ENCODE measurements at regions not wholly inside any gene's neighbourhood (a gene's known extent, or its start where the extent isn't known, plus 50 kb on each side); places are given as distances from the start of the nearest gene placed in this dataset.
A peak's percentile ranks its signal among the peaks of the same experiment; 100 is the strongest.

DNA sequence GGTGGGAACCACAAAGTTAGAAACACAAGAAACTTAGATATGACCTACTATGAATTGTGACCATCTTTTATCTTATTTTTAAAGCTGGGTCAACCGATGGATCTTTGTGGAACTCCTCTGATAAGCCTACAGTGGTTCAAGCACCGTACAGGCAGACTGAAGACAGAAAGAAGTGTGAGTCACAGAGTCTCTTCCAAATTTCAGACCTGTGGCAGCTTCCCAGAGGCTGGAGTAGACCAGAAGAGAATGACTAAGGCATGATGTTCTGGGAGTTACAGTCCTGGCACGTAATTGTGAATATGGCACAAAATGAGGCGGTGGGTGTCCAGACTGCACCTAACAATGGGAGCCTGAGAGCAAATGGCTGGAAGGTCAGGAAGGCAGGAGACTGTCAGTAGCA lies 70.0 kb downstream of the LMO4 start:
- peak; percentile 74 for DNase-seq (ENCODE audit: low read depth)
- H3K4me3 ChIP-seq (ENCODE audit: low read depth, low read length): no peak overlapping the region
- TF ChIP-seq, protein P1, sequence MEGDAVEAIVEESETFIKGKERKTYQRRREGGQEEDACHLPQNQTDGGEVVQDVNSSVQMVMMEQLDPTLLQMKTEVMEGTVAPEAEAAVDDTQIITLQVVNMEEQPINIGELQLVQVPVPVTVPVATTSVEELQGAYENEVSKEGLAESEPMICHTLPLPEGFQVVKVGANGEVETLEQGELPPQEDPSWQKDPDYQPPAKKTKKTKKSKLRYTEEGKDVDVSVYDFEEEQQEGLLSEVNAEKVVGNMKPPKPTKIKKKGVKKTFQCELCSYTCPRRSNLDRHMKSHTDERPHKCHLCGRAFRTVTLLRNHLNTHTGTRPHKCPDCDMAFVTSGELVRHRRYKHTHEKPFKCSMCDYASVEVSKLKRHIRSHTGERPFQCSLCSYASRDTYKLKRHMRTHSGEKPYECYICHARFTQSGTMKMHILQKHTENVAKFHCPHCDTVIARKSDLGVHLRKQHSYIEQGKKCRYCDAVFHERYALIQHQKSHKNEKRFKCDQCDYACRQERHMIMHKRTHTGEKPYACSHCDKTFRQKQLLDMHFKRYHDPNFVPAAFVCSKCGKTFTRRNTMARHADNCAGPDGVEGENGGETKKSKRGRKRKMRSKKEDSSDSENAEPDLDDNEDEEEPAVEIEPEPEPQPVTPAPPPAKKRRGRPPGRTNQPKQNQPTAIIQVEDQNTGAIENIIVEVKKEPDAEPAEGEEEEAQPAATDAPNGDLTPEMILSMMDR (IDR thresholded peaks at IDR 0.05; ENCODE audit: insufficient read depth, low read length): no peak

- no peak for DNase-seq (ENCODE audit: low read depth)
- H3K4me3 ChIP-seq (ENCODE audit: low read depth, low read length): no peak overlapping the region
- TF ChIP-seq, protein P1 (IDR thresholded peaks at IDR 0.05; ENCODE audit: insufficient read depth, low read length): no peak
These were observed 70.6 kb downstream of the LMO4 start for GRCh38 chr1:87399264-87399663.

GRCh38 chr1:87399701-87400100 lies 71.0 kb downstream of the LMO4 start:
- H3K4me3 ChIP-seq (ENCODE audit: low read depth, low read length): no peak overlapping the region
- no peak for DNase-seq (ENCODE audit: low read depth)
- TF ChIP-seq, protein P1 (IDR thresholded peaks at IDR 0.05; ENCODE audit: insufficient read depth, low read length): no peak

DNA sequence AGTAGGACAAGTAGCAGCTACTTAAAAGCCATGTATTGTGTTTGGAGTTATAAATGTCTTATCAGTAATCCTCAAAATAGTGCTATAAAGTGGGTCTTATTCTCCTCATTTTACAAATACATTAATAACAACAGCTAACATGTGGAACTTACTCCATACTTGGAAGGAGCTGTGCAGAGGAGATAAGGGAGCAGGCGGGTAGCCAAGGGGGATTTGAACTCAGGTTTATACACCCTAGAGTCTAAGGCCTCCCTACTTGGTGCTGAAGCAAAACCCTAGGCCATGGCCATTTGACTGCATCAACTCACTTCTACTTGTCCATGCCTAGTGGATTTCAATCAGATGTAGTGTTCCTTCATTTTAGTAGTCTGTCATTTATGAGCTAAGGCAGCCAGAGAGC lies 72.1 kb downstream of the LMO4 start:
- TF ChIP-seq, protein P1 (IDR thresholded peaks at IDR 0.05; ENCODE audit: insufficient read depth, low read length): no peak
- H3K4me3 ChIP-seq (ENCODE audit: low read depth, low read length): no peak overlapping the region

GRCh38 chr1:87402241-87403002 lies 73.7 kb downstream of the LMO4 start:
- no peak overlapping the region for H3K4me3 ChIP-seq (ENCODE audit: low read depth, low read length)
- peak; percentile 71 for DNase-seq (ENCODE audit: low read depth)
- TF ChIP-seq, protein P1 (IDR thresholded peaks at IDR 0.05; ENCODE audit: insufficient read depth, low read length): no peak

More for the DNA sequence above, 72.1 kb downstream of the LMO4 start:
- DNase-seq (ENCODE audit: low read depth): no peak

GRCh38 chr1:87403061-87403820 lies 74.6 kb downstream of the LMO4 start:
- TF ChIP-seq, protein P1 (IDR thresholded peaks at IDR 0.05; ENCODE audit: insufficient read depth, low read length): no peak
- no peak overlapping the region for H3K4me3 ChIP-seq (ENCODE audit: low read depth, low read length)
- DNase-seq (ENCODE audit: low read depth): no peak
